Keratinocyte (primary cell): ENCODE measurements at regions not wholly inside any gene's neighbourhood (a gene's known extent, or its start where the extent isn't known, plus 50 kb on each side); places are given as distances from the start of the nearest gene placed in this dataset.

Source experiments
- DNase-seq: peaks from one replicate; pipeline ENCODE4 v3.0.0-alpha.2; 2011; ENCODE audit warnings: low read depth, missing footprints, low spot score
- FAIRE-seq: peaks from 2 replicates; lab custom pipeline; 2011; peaks lifted over from hg19 to GRCh38; lab: Jason Lieb, UNC
- H2AFZ ChIP-seq: 2 replicates; pipeline ENCODE4 v1.6.0; 2012; ENCODE audit warnings: low read length, control low read depth, inconsistent platforms; ENCODE audit not compliant: control insufficient read depth
- H3K27ac ChIP-seq: 2 replicates; pipeline ENCODE4 v1.5.1; 2011; ENCODE audit warnings: low read length; ENCODE audit not compliant: control insufficient read depth, insufficient read depth
- H3K27me3 ChIP-seq: 3 replicates; pipeline ENCODE4 v1.6.0; 2011; ENCODE audit warnings: low read length; ENCODE audit not compliant: control insufficient read depth, insufficient read depth; ENCODE audit errors: extremely low read depth
- H3K36me3 ChIP-seq, 2 experiments: 2 replicates in 1 of 2; 3 replicates in 1 of 2; pipeline ENCODE4 v1.5.1; 2011; ENCODE audit warnings: low read length in 2 of 2, mild to moderate bottlenecking in 1 of 2; ENCODE audit not compliant: control insufficient read depth in 2 of 2, insufficient read depth in 2 of 2; ENCODE audit errors: extremely low read depth in 1 of 2
- H3K4me1 ChIP-seq: 3 replicates; pipeline ENCODE4 v1.5.1; 2011; ENCODE audit warnings: low read length; ENCODE audit not compliant: control insufficient read depth, insufficient read depth; ENCODE audit errors: extremely low read depth
- H3K4me2 ChIP-seq: 3 replicates; pipeline ENCODE4 v1.6.0; 2011; ENCODE audit warnings: low read depth, low read length; ENCODE audit not compliant: control insufficient read depth, insufficient read depth; ENCODE audit errors: extremely low read depth
- H3K4me3 ChIP-seq, 3 experiments: fragments of 200-600 bp in 1 of 3; sonication (generic) in 1 of 3; 2 replicates in 2 of 3; 3 replicates in 1 of 3; pipeline ENCODE4 v1.5.1; 2011 to 2016; ENCODE audit warnings: low read length in 3 of 3, mild to moderate bottlenecking in 3 of 3, control low read depth in 2 of 3, inconsistent platforms in 1 of 3, low read depth in 1 of 3, mixed read lengths in 1 of 3, mixed run types in 1 of 3, moderate library complexity in 1 of 3; ENCODE audit not compliant: control insufficient read depth in 2 of 3, insufficient read depth in 2 of 3; ENCODE audit errors: extremely low read depth in 1 of 3
- H3K79me2 ChIP-seq: 2 replicates; pipeline ENCODE4 v1.6.0; 2012; ENCODE audit warnings: low read length; ENCODE audit not compliant: control insufficient read depth, insufficient read depth
- H3K9ac ChIP-seq: 3 replicates; pipeline ENCODE4 v1.6.0; 2011; ENCODE audit warnings: low read length; ENCODE audit not compliant: control insufficient read depth, insufficient read depth; ENCODE audit errors: extremely low read depth
- H3K9me1 ChIP-seq: 3 replicates; pipeline ENCODE4 v1.6.0; 2011; ENCODE audit warnings: low read length; ENCODE audit not compliant: control insufficient read depth, insufficient read depth; ENCODE audit errors: extremely low read depth
- H3K9me3 ChIP-seq: 2 replicates; pipeline ENCODE4 v1.5.1; 2012; ENCODE audit warnings: low read depth, low read length; ENCODE audit not compliant: control insufficient read depth
- H4K20me1 ChIP-seq: 3 replicates; pipeline ENCODE4 v1.6.0; 2011; ENCODE audit warnings: low read length; ENCODE audit not compliant: control insufficient read depth, insufficient read depth; ENCODE audit errors: extremely low read depth
- CTCF ChIP-seq, 3 experiments: IDR thresholded peaks in 1 of 3; conservative IDR thresholded peaks in 1 of 3; optimal IDR thresholded peaks in 1 of 3; 2 replicates in 2 of 3; 3 replicates in 1 of 3; pipeline versions ENCODE3 to v1.5.1; 2011; ENCODE audit warnings: low read length in 3 of 3, mild to moderate bottlenecking in 3 of 3, moderate library complexity in 2 of 3, control low read depth in 1 of 3, inconsistent platforms in 1 of 3; ENCODE audit not compliant: insufficient read depth in 2 of 3; ENCODE audit errors: extremely low read depth in 1 of 3
- EZH2 ChIP-seq: IDR thresholded peaks from one replicate; pipeline ENCODE4 v1.6.1; 2012; ENCODE audit warnings: inconsistent platforms, mild to moderate bottlenecking, low read length, moderate library complexity
- dilution Hi-C: fragments of 300-500 bp; cut with MboI; formaldehyde crosslinking; loops from one replicate; pipeline ENCODE4 v1.7.0; 2020; ENCODE audit warnings: low sequenced_read_pairs; ENCODE audit not compliant: extremely low pct_ligation_motif_present

- H2AFZ ChIP-seq, result no peak overlapping the region
- no peak for FAIRE-seq
Measured at GRCh38 chr11:103729617-103730016, 306.8 kb upstream of the DDI1 start.

DNA sequence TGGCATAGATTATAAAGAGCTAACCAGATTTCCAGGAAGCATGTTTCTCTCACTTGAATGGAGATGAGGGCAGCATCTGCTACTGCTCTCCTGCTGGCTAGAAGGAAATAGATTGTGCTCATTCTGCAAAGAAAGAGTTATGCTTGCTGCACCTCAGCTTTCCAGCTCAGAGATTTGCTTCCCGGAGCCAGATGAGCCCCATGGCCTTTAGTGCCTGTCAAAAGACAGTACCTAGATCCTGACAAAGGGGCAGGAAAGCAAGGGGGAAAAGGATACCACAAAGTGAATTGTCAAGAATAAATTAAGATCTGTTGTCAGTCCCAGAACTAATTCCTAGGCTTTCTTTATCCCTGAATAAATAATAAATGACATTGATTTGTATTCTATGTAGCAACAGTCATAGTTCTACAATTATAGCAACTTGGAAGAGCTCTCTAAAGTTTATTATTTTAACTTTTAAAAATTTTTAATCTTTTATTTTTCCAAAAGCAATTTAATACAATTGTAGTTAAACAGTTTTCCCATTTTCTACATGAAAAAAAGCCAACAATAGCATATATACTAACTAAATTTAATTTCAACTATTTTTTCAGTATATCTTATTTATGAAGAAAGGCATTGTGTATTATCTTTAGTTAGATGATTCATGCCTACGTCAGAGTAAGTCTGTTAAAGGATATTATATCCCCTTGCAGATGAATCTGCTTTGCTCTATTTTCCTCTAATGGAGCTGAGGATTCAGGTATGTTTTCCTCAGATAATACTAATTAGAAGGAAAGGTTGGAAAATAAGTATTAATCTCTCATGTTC is 306.1 kb upstream of the DDI1 start:
- Histone ChIP-seq H3K79me2 (no peaks in the 10 kb centered on the region), H4K20me1 (no peaks in the 10 kb centered on the region), H3K4me3 (no peak overlapping the region), H2AFZ (no peak overlapping the region), H3K36me3 (no peaks in the 10 kb centered on the region), H3K9me3 (no peaks in the 10 kb centered on the region), H3K9me1 (no peaks in the 10 kb centered on the region), H3K27ac (no peak overlapping the region), H3K4me1 (no peaks in the 10 kb centered on the region), H3K27me3 (no peaks in the 10 kb centered on the region), H3K4me2 (no peak overlapping the region), H3K9ac (no peak overlapping the region)
- FAIRE-seq (no peak), DNase-seq (no peak)
- TF ChIP-seq CTCF (optimal IDR thresholded peaks at IDR 0.05 in 1 of 3, IDR thresholded peaks at IDR 0.05 in 1 of 3, conservative IDR thresholded peaks at IDR 0.05 in 1 of 3; ENCODE audit: extremely low read depth in 1 of 3, insufficient read depth in 2 of 3, low read length in 3 of 3) (no peak), EZH2 (no peak)
- dilution Hi-C loops, result no loop called here

More at GRCh38 chr11:103729617-103730016, 306.8 kb upstream of the DDI1 start:
- TF ChIP-seq CTCF (optimal IDR thresholded peaks at IDR 0.05 in 1 of 3, IDR thresholded peaks at IDR 0.05 in 1 of 3, conservative IDR thresholded peaks at IDR 0.05 in 1 of 3; ENCODE audit: extremely low read depth in 1 of 3, insufficient read depth in 2 of 3, low read length in 3 of 3) (no peak), EZH2 (no peak)
- Histone ChIP-seq H3K79me2 (no peaks in the 10 kb centered on the region), H3K27ac (no peak overlapping the region), H3K36me3 (no peaks in the 10 kb centered on the region), H3K27me3 (no peaks in the 10 kb centered on the region), H3K9ac (no peak overlapping the region), H3K4me1 (no peaks in the 10 kb centered on the region), H4K20me1 (no peaks in the 10 kb centered on the region), H3K9me3 (no peaks in the 10 kb centered on the region), H3K9me1 (no peaks in the 10 kb centered on the region), H3K4me3 (no peak overlapping the region), H3K4me2 (no peak overlapping the region)
- dilution Hi-C loops, result no loop called here
- DNase-seq, result no peak
